Effector memory CD8-positive, alpha-beta T cell (primary cell): ENCODE measurements at regions not wholly inside any gene's neighbourhood (a gene's known extent, or its start where the extent isn't known, plus 50 kb on each side); places are given as distances from the start of the nearest gene placed in this dataset.
"Not testable (repeated sequence)": the region's sequence is repeated elsewhere in the genome, so short reads cannot be mapped to it uniquely, and the experiment has no call there.

Experiments
- ATAC-seq: fragments of 150-1000 bp; cut with Tn5 transposase; replicated peaks from 2 replicates; pipeline ENCODE4 v1.10.0; 2021; ENCODE audit warnings: mild to moderate bottlenecking, moderate library complexity
- DNase-seq, 3 experiments: peaks; one replicate each; pipeline ENCODE4 v3.0.0; 2021
- H3K27ac Mint-ChIP-seq, 2 donors: one replicate each; pipeline ENCODE4 v1.8.0; 2022; ENCODE audit warnings: mild to moderate bottlenecking in 2 of 2, mixed read lengths in 2 of 2, moderate library complexity in 2 of 2
- H3K27me3 Mint-ChIP-seq, 2 donors: one replicate each; pipeline ENCODE4 v1.8.0; 2022; ENCODE audit warnings: mixed read lengths in 2 of 2
- H3K36me3 Mint-ChIP-seq: one replicate; pipeline ENCODE4 v1.8.0; 2022; ENCODE audit warnings: mild to moderate bottlenecking, moderate library complexity, mixed read lengths; ENCODE audit not compliant: insufficient read depth
- H3K4me1 Mint-ChIP-seq, 2 donors: one replicate each; pipeline ENCODE4 v1.8.0; 2022; ENCODE audit warnings: low read depth in 2 of 2, mixed read lengths in 2 of 2
- H3K4me3 Mint-ChIP-seq, 2 donors: one replicate each; pipeline ENCODE4 v1.8.0; 2022; ENCODE audit warnings: mild to moderate bottlenecking in 2 of 2, mixed read lengths in 2 of 2, moderate library complexity in 2 of 2
- H3K9me3 Mint-ChIP-seq, 2 donors: one replicate each; pipeline ENCODE4 v1.8.0; 2022; ENCODE audit warnings: mixed read lengths in 2 of 2

GRCh38 chr6:44037847-44038542 is 89.3 kb downstream of the MRPL14 start:
- ATAC-seq (no peak), DNase-seq (no peak)
- H3K27me3 Mint-ChIP-seq: peaks cover 16 to 41% of the 10 kb centered on the region in 2 donors
- no peak overlapping the region for H3K27ac Mint-ChIP-seq
- no peak overlapping the region for H3K4me3 Mint-ChIP-seq
- no peaks in the 10 kb centered on the region for H3K9me3 Mint-ChIP-seq
- peaks cover 4% of the 10 kb centered on the region for H3K36me3 Mint-ChIP-seq
- H3K4me1 Mint-ChIP-seq: peaks cover 0 to 2% of the 10 kb centered on the region in 2 donors

DNA sequence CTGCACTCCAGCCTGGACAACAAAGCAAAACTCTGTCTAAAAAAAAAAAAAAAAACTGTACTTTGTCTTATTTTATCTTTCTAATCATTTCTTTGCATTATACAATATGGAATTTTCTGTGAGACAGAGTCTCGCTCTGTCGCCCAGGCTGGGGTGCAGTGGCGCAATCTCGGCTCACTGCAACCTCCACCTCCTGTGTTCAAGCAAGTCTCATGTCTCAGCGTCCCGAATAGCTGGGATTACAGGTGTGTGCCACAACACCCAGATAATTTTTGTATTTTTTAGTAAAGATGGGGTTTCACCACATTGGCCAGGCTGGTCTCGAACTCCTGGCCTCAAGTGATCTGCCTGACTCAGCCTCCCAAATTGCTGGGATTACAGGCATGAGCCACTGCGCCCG is 90.0 kb downstream of the MRPL14 start:
- not testable (repeated sequence) for H3K4me3 Mint-ChIP-seq, H3K36me3 Mint-ChIP-seq, H3K9me3 Mint-ChIP-seq, H3K4me1 Mint-ChIP-seq, ATAC-seq, DNase-seq, H3K27ac Mint-ChIP-seq
- peaks cover 16 to 41% of the 10 kb centered on the region in 2 donors for H3K27me3 Mint-ChIP-seq

DNA sequence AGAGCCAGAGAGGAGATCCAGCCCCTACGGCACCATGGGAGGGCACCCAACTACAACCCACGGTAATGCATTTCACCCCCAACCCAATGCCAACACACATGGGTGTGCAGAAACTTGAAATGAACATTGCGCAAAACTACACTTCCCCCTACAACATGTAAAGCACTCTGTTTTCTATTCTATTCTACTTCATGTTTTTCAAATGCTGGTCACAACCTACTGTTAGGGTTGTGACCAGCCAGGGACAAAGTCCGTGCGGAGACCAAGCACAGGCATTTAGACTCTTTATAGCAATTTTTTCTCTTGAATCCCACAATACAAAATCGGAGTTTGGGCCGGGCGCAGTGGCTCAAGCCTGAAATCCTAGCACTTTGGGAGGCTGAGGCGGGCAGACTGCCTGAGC is 90.6 kb downstream of the MRPL14 start:
- H3K27ac Mint-ChIP-seq: no peak overlapping the region
- peaks cover 16 to 41% of the 10 kb centered on the region in 2 donors for H3K27me3 Mint-ChIP-seq
- no peak overlapping the region for H3K4me3 Mint-ChIP-seq
- no peaks in the 10 kb centered on the region for H3K9me3 Mint-ChIP-seq
- DNase-seq (no peak), ATAC-seq (no peak)
- H3K36me3 Mint-ChIP-seq: peaks cover 4% of the 10 kb centered on the region
- peaks cover 0 to 2% of the 10 kb centered on the region in 2 donors for H3K4me1 Mint-ChIP-seq

DNA sequence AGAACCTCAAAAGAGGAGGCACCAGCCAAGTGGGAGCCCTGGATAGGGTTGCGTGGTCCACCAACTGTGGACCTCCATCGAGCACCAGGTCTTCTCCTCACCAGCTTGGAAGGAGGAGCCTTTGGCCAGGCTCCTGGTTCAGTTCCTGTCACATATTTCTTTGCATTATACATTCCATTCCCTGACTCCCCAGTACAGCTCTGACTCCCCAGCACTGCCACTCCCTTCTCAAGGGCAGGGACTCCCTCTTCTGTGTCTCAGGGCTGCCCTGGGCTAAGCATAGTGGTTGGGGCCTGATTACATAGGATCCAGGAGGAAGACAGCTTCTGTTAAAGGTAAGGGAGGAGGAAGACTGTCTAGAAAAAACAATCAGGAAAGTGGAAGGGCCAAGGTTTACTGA is 91.1 kb downstream of the MRPL14 start:
- H3K27ac Mint-ChIP-seq: no peak overlapping the region
- no peak overlapping the region for H3K4me3 Mint-ChIP-seq
- DNase-seq: no peak

GRCh38 chr6:44035621-44036020 is 91.6 kb downstream of the MRPL14 start:
- Mint-ChIP-seq H3K4me3 (no peak overlapping the region), H3K4me1 (peaks cover 0 to 2% of the 10 kb centered on the region in 2 donors), H3K9me3 (no peaks in the 10 kb centered on the region), H3K27ac (no peak overlapping the region), H3K36me3 (peaks cover 4% of the 10 kb centered on the region), H3K27me3 (peaks cover 24 to 49% of the 10 kb centered on the region in 2 donors)
- ATAC-seq: no peak
- no peak for DNase-seq

More for the DNA sequence above, 91.1 kb downstream of the MRPL14 start:
- Mint-ChIP-seq H3K4me1 (peaks cover 0 to 2% of the 10 kb centered on the region in 2 donors), H3K9me3 (no peaks in the 10 kb centered on the region), H3K36me3 (peaks cover 4% of the 10 kb centered on the region), H3K27me3 (peaks cover 19 to 43% of the 10 kb centered on the region in 2 donors)
- ATAC-seq: no peak

GRCh38 chr6:44034931-44035345 is 92.3 kb downstream of the MRPL14 start:
- Mint-ChIP-seq H3K4me3 (no peak overlapping the region), H3K9me3 (no peaks in the 10 kb centered on the region), H3K36me3 (peaks cover 4% of the 10 kb centered on the region), H3K4me1 (peaks cover 0 to 2% of the 10 kb centered on the region in 2 donors), H3K27me3 (peaks cover 30 to 55% of the 10 kb centered on the region in 2 donors), H3K27ac (no peak overlapping the region)
- no peak for DNase-seq
- no peak for ATAC-seq

DNA sequence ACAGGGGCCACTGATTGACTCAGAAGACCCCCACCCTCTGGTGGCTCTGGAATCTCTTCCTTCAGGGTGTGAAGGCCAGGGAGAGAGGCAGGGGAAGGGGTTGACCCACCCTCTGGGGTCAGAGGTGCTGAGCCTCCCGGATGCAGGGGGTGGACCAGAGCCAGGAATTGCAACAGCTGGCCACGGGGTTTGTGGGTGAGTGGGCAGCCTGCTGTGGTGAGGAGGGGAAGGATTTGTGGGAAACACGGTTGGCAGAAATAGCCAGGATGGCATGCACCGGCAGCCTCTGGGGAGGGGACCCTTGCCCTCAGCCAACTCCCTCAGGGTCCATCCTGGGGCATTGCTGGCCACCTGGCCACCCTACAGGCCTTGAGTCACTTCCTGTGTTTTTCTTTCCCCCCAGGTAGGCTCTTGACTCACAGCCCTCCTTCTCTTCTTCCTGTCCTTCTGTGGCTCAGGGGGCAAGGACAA is 92.8 kb downstream of the MRPL14 start:
- no peak for DNase-seq
- no peak for ATAC-seq
- peaks cover 4% of the 10 kb centered on the region for H3K36me3 Mint-ChIP-seq
- peaks cover 0 to 2% of the 10 kb centered on the region in 2 donors for H3K4me1 Mint-ChIP-seq
- no peak overlapping the region for H3K4me3 Mint-ChIP-seq
- no peak overlapping the region for H3K27ac Mint-ChIP-seq
- H3K27me3 Mint-ChIP-seq: peaks cover 33 to 60% of the 10 kb centered on the region in 2 donors
- no peaks in the 10 kb centered on the region for H3K9me3 Mint-ChIP-seq

GRCh38 chr6:44030812-44031454 is 96.3 kb downstream of the MRPL14 start:
- H3K36me3 Mint-ChIP-seq: no peaks in the 10 kb centered on the region
- H3K27ac Mint-ChIP-seq: no peak overlapping the region
- peaks cover 0 to 2% of the 10 kb centered on the region in 2 donors for H3K4me1 Mint-ChIP-seq
- no peaks in the 10 kb centered on the region for H3K9me3 Mint-ChIP-seq
- no peak for ATAC-seq
- peaks cover 49 to 65% of the 10 kb centered on the region in 2 donors for H3K27me3 Mint-ChIP-seq
- no peak for DNase-seq
- no peak overlapping the region for H3K4me3 Mint-ChIP-seq

GRCh38 chr6:44029444-44030185 is 97.6 kb downstream of the MRPL14 start:
- DNase-seq: no peak
- ATAC-seq: no peak

GRCh38 chr6:44028789-44029310 is 98.4 kb downstream of the MRPL14 start:
- no peak overlapping the region for H3K27ac Mint-ChIP-seq
- no peaks in the 10 kb centered on the region for H3K9me3 Mint-ChIP-seq
- no peaks in the 10 kb centered on the region for H3K4me1 Mint-ChIP-seq
- H3K36me3 Mint-ChIP-seq: no peaks in the 10 kb centered on the region
- H3K27me3 Mint-ChIP-seq: peaks cover 48 to 59% of the 10 kb centered on the region in 2 donors
- DNase-seq (no peak), ATAC-seq (no peak)
- H3K4me3 Mint-ChIP-seq: no peak overlapping the region

More at GRCh38 chr6:44029444-44030185, 97.6 kb downstream of the MRPL14 start:
- H3K4me3 Mint-ChIP-seq: no peak overlapping the region
- H3K4me1 Mint-ChIP-seq: no peaks in the 10 kb centered on the region
- no peak overlapping the region for H3K27ac Mint-ChIP-seq
- H3K9me3 Mint-ChIP-seq: no peaks in the 10 kb centered on the region
- H3K27me3 Mint-ChIP-seq: peaks cover 47 to 61% of the 10 kb centered on the region in 2 donors
- no peaks in the 10 kb centered on the region for H3K36me3 Mint-ChIP-seq

DNA sequence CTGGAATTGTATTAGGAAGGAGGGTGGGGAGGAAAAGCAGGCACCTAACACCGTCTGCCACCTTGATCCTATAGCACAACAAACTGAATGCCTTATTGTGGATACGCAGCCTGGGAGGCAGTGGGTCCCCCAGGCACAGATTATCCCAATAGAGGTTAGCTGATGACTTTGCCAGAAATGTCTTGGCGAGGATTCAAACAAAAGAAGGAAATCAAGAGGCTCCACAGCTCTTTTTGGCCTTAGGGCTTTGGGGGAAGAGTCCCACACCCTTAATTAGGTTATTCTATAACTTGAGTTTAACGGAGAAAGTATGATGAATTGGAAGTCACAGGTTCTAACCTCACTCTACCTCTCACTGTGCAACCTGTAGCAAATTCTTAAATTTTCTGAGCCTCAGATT is 102.0 kb downstream of the MRPL14 start:
- Mint-ChIP-seq H3K27me3 (peaks cover 51 to 77% of the 10 kb centered on the region in 2 donors), H3K4me1 (no peaks in the 10 kb centered on the region), H3K4me3 (no peak overlapping the region), H3K9me3 (no peaks in the 10 kb centered on the region), H3K36me3 (peaks cover 3% of the 10 kb centered on the region), H3K27ac (no peak overlapping the region)
- DNase-seq (no peak), ATAC-seq (no peak)

DNA sequence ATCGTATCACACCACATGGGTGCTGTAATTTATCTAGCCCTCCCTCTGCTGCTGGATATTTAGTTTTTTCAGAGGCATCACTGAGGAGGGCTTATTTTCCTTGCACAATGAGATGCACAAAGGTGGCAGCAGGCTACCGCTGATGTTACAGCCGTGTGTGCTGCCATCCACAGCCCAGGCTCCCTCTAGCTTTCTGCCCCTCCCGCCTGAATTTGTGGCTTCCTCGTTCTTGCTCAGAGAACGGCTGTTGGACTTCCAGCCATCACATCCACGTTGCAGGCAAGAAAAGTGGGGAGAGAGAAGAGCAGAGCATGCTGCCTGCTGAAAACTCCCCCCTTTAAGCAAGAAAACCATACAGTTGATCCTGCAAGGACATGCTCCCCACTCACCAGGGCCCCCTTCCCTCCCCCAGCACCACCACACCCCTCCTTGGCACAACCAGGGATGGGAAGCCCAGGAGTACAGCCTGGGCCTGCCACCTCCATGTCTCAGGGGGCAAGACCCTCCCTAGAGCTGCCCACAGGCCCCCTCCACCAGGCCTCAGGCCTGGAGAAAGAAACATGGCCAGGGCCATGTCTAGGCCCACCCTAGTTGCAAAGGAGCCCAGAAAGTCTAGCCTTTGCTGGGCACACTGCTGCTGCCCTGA is 102.6 kb downstream of the MRPL14 start:
- no peak for ATAC-seq
- Mint-ChIP-seq H3K4me1 (no peaks in the 10 kb centered on the region), H3K27ac (no peak overlapping the region), H3K36me3 (peaks cover 3% of the 10 kb centered on the region), H3K9me3 (no peaks in the 10 kb centered on the region), H3K27me3 (peaks cover 48 to 76% of the 10 kb centered on the region in 2 donors), H3K4me3 (no peak overlapping the region)
- no peak for DNase-seq
